Activated CD8-positive, alpha-beta T cell treated with anti-CD3 and anti-CD28 coated beads for 36 hours (primary cell): ENCODE measurements at regions not wholly inside any gene's neighbourhood (a gene's known extent, or its start where the extent isn't known, plus 50 kb on each side); places are given as distances from the start of the nearest gene placed in this dataset.

ENCODE experiments used
- ATAC-seq: fragments of 200-7000 bp; cut with Tn5 transposase; one replicate; pipeline ENCODE4 v1.10.0; 2021; ENCODE audit warnings: mild to moderate bottlenecking, moderate library complexity
- CTCF ChIA-PET: fragments of 350-600 bp; sonication (Branson Sonifier 250); formaldehyde crosslinking; loops from one replicate; lab custom pipeline; 2021; ENCODE audit warnings: antibody characterized with exemption; lab: Charles Lee
- POLR2A ChIA-PET: fragments of 350-600 bp; sonication (Branson Sonifier 250); formaldehyde crosslinking; loops from one replicate; lab custom pipeline; 2021; ENCODE audit warnings: antibody characterized with exemption; lab: Charles Lee
- DNase-seq: peaks from one replicate; pipeline ENCODE4 v3.0.0-alpha.2; 2020
- H3K27ac Mint-ChIP-seq: one replicate; pipeline ENCODE4 v1.8.0; 2021; ENCODE audit warnings: mild to moderate bottlenecking, mixed read lengths
- H3K27me3 Mint-ChIP-seq: one replicate; pipeline ENCODE4 v1.8.0; 2021; ENCODE audit warnings: mixed read lengths
- H3K36me3 Mint-ChIP-seq: one replicate; pipeline ENCODE4 v1.8.0; 2021; ENCODE audit warnings: low read depth, mixed read lengths
- H3K4me1 Mint-ChIP-seq: one replicate; pipeline ENCODE4 v1.8.0; 2021; ENCODE audit warnings: low read depth, mixed read lengths
- H3K4me3 Mint-ChIP-seq: one replicate; pipeline ENCODE4 v1.8.0; 2021; ENCODE audit warnings: mild to moderate bottlenecking, moderate library complexity, mixed read lengths
- H3K9me3 Mint-ChIP-seq: one replicate; pipeline ENCODE4 v1.8.0; 2021; ENCODE audit warnings: mixed read lengths
- intact Hi-C: fragments of 100-400 bp; cut with micrococcal nuclease; formaldehyde crosslinking; loops from one replicate; pipeline ENCODE4 v1.10.0; 2022
- TF ChIP-seq, protein P1 (sequence below): fragments of 200-600 bp; IDR thresholded peaks from one replicate; pipeline ENCODE4 v1.8.0; 2022; ENCODE audit warnings: antibody characterized with exemption, mild to moderate bottlenecking

DNA sequence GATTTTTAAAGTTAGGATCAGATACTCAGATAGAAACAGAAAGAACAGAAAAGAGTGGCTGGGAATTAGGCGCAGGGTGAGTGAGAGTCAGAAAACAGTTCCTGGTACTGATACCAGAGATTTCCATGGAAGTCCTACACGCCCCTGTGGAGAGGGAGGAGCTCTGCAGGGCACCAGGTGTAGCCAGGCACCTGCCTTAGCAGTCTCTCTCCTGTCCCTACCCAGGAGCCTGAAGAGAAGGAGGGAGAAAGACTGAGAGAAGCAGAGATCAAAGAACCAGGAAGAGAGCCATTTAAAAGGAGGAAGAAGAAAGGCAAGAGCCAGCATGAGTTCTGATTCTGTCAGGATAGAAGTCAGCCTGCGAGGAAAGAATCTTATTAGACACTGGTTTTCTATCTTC is 65.0 kb downstream of the CBLN1 start:
- Mint-ChIP-seq H3K36me3 (no peaks in the 10 kb centered on the region), H3K4me1 (no peaks in the 10 kb centered on the region), H3K4me3 (no peak overlapping the region), H3K27me3 (peaks cover 2% of the 10 kb centered on the region), H3K27ac (no peak overlapping the region), H3K9me3 (peaks cover 1% of the 10 kb centered on the region)
- ATAC-seq, result no peak
- no peak for DNase-seq
- intact Hi-C loops, result no loop called here
- ChIA-PET POLR2A (no interaction called here), CTCF (no interaction called here)
- TF ChIP-seq, protein P1, sequence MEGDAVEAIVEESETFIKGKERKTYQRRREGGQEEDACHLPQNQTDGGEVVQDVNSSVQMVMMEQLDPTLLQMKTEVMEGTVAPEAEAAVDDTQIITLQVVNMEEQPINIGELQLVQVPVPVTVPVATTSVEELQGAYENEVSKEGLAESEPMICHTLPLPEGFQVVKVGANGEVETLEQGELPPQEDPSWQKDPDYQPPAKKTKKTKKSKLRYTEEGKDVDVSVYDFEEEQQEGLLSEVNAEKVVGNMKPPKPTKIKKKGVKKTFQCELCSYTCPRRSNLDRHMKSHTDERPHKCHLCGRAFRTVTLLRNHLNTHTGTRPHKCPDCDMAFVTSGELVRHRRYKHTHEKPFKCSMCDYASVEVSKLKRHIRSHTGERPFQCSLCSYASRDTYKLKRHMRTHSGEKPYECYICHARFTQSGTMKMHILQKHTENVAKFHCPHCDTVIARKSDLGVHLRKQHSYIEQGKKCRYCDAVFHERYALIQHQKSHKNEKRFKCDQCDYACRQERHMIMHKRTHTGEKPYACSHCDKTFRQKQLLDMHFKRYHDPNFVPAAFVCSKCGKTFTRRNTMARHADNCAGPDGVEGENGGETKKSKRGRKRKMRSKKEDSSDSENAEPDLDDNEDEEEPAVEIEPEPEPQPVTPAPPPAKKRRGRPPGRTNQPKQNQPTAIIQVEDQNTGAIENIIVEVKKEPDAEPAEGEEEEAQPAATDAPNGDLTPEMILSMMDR, result no peak

DNA sequence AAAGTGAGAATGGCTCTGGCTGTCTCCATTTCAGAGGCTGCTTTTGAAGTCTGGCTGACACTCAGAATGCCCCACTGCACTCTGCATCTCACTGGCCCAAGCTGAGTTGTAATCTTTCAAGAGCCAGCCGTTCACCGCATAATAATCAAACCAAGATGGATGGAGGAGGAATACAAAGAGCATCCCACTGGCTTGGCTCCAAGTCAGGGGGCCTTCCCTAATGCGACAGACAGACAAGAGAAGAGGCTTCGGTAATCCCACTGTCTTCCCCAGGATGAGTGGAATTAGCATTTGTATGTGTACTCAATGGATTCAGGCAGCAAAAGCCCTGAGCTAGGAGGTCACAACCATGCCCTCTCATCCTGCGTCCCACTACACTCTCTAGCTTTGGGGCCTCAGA is 68.0 kb downstream of the CBLN1 start:
- TF ChIP-seq, protein P1, result no peak
- no peak for ATAC-seq
- no peak for DNase-seq
- intact Hi-C loops, result no loop called here
- Mint-ChIP-seq H3K27ac (no peak overlapping the region), H3K9me3 (peaks cover 1% of the 10 kb centered on the region), H3K4me3 (no peak overlapping the region), H3K36me3 (no peaks in the 10 kb centered on the region), H3K4me1 (no peaks in the 10 kb centered on the region), H3K27me3 (peaks cover 2% of the 10 kb centered on the region)
- POLR2A ChIA-PET, result no interaction called here
- CTCF ChIA-PET, result no interaction called here

DNA sequence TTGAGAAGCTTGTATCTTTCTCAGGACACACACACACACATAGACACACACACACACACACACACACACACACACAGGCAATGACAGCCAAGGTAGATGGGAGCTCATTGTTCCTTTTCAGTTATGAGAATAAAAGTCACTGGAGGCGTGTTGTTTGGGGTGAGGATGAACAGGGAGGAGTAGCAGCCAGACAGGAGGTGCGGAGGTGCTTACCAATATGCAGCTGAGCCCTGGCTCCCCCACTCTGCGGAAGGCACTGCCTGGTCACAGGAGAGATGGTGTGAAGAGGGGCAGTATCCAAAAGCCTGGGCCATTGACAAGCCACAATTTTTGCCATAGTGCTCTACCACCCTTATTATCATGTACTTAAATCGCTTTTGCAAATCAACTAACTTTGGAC is 77.4 kb downstream of the CBLN1 start:
- TF ChIP-seq, protein P1, result no peak
- H3K4me1 Mint-ChIP-seq, result no peaks in the 10 kb centered on the region
- CTCF ChIA-PET, result no interaction called here
- no peaks in the 10 kb centered on the region for H3K9me3 Mint-ChIP-seq
- DNase-seq (no peak), ATAC-seq (no peak)
- H3K36me3 Mint-ChIP-seq, result no peaks in the 10 kb centered on the region
- intact Hi-C loops, result no loop called here
- no peak overlapping the region for H3K4me3 Mint-ChIP-seq
- POLR2A ChIA-PET, result no interaction called here
- no peak overlapping the region for H3K27ac Mint-ChIP-seq
- H3K27me3 Mint-ChIP-seq, result no peaks in the 10 kb centered on the region

DNA sequence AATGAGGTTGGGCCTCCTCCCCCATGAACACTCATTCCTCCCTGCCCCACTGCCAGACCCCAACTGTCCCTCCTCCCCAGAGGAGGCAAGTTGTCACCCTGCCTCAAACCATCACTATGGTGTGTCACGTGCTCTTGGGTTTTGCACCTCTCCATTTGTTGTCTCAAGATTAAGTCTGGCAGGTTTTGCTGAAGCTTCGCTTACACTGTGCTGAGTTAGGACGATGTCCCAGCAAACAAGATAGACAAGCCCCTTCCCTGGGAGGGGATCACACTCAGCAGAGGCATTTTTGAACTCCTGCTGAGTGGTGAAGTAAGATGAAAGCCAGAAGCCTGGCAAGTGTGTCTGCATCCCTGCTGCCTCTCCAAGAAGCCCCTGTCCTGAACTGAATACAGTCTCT is 78.3 kb downstream of the CBLN1 start:
- intact Hi-C loops, result no loop called here
- H3K27me3 Mint-ChIP-seq, result no peaks in the 10 kb centered on the region
- ATAC-seq (no peak), DNase-seq (no peak)
- TF ChIP-seq, protein P1, result no peak
- H3K4me3 Mint-ChIP-seq, result no peak overlapping the region
- no peaks in the 10 kb centered on the region for H3K4me1 Mint-ChIP-seq
- H3K9me3 Mint-ChIP-seq, result no peaks in the 10 kb centered on the region
- no peak overlapping the region for H3K27ac Mint-ChIP-seq
- POLR2A ChIA-PET, result no interaction called here
- H3K36me3 Mint-ChIP-seq, result no peaks in the 10 kb centered on the region
- CTCF ChIA-PET, result no interaction called here

DNA sequence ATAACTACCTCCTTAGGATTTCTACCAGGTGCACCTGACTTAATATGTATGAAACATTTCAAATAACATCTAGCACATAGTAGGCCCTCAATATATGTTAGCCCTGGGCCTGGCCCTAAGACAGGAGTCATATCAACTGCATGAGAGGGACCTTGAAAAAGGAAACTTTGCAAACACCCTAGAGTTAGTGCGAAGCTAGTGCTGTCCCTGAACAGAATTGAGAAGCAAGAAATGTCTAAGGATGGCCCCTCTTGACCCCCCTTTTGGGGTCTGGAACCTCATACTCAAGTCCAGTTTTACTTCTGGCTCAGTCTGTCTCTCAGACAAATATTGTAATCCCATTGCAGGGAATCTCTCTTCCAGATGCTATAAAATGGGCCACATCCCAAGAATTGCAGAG is 80.5 kb downstream of the CBLN1 start:
- no peaks in the 10 kb centered on the region for H3K4me1 Mint-ChIP-seq
- CTCF ChIA-PET, result no interaction called here
- no peak for ATAC-seq
- TF ChIP-seq, protein P1, result no peak
- no peaks in the 10 kb centered on the region for H3K36me3 Mint-ChIP-seq
- POLR2A ChIA-PET, result no interaction called here
- no peaks in the 10 kb centered on the region for H3K9me3 Mint-ChIP-seq
- no peak overlapping the region for H3K27ac Mint-ChIP-seq
- intact Hi-C loops, result no loop called here
- DNase-seq, result no peak
- H3K27me3 Mint-ChIP-seq, result no peaks in the 10 kb centered on the region
- no peak overlapping the region for H3K4me3 Mint-ChIP-seq
